IPS DF 19.7 (cell line): ENCODE measurements at regions not wholly inside any gene's neighbourhood (a gene's known extent, or its start where the extent isn't known, plus 50 kb on each side); places are given as distances from the start of the nearest gene placed in this dataset.

ENCODE experiments used
- DNase-seq: peaks from one replicate; pipeline ENCODE4 v3.0.0-alpha.2; 2013; ENCODE audit warnings: low read depth, low spot score

GRCh38 chr6:169895926-169896761 lies 144.7 kb downstream of the ERMARD start:
- DNase-seq: no peak

- no peak for DNase-seq
Measured at GRCh38 chr6:169895000-169895759, 143.8 kb downstream of the ERMARD start.

- DNase-seq: no peak
Measured at GRCh38 chr6:169894377-169894960, 143.0 kb downstream of the ERMARD start.

- DNase-seq: no peak
Measured at GRCh38 chr6:169893624-169894023, 142.2 kb downstream of the ERMARD start.

- DNase-seq: no peak
Measured at GRCh38 chr6:169891846-169892245, 140.4 kb downstream of the ERMARD start.

- no peak for DNase-seq
Measured at GRCh38 chr6:169891421-169891820, 140.0 kb downstream of the ERMARD start.

- DNase-seq: no peak
Measured at GRCh38 chr6:169890901-169891300, 139.5 kb downstream of the ERMARD start.

- DNase-seq: no peak
Measured at GRCh38 chr6:169890049-169890448, 138.6 kb downstream of the ERMARD start.

- DNase-seq: no peak
Measured at GRCh38 chr6:169887529-169888140, 136.2 kb downstream of the ERMARD start.

- DNase-seq: no peak
Measured at GRCh38 chr6:169886631-169887227, 135.3 kb downstream of the ERMARD start.

GRCh38 chr6:169885831-169886230 lies 134.4 kb downstream of the ERMARD start:
- DNase-seq: no peak

GRCh38 chr6:169885131-169885530 lies 133.7 kb downstream of the ERMARD start:
- no peak for DNase-seq

GRCh38 chr6:169884158-169884557 lies 132.7 kb downstream of the ERMARD start:
- no peak for DNase-seq

GRCh38 chr6:169883316-169883715 lies 131.9 kb downstream of the ERMARD start:
- DNase-seq: no peak

GRCh38 chr6:169881976-169882375 lies 130.6 kb downstream of the ERMARD start:
- DNase-seq: no peak

GRCh38 chr6:169881398-169881797 lies 130.0 kb downstream of the ERMARD start:
- no peak for DNase-seq

- DNase-seq: no peak
Measured at GRCh38 chr6:169880516-169880915, 129.1 kb downstream of the ERMARD start.

GRCh38 chr6:169869301-169869700 lies 117.9 kb downstream of the ERMARD start:
- DNase-seq: no peak

- DNase-seq: no peak
Measured at GRCh38 chr6:169868458-169868857, 117.0 kb downstream of the ERMARD start.

- DNase-seq: no peak
Measured at GRCh38 chr6:169867751-169868191, 116.3 kb downstream of the ERMARD start.

GRCh38 chr6:169866668-169867521 lies 115.5 kb downstream of the ERMARD start:
- no peak for DNase-seq
